Endodermal cell (in vitro differentiated cells): ENCODE measurements at regions not wholly inside any gene's neighbourhood (a gene's known extent, or its start where the extent isn't known, plus 50 kb on each side); places are given as distances from the start of the nearest gene placed in this dataset.

ENCODE experiments used
- DNase-seq: peaks from one replicate; pipeline ENCODE4 v3.0.0-alpha.2; 2017
- H3K27ac ChIP-seq: 2 replicates; pipeline ENCODE4 v1.5.1; 2013; ENCODE audit warnings: mild to moderate bottlenecking, low read depth, low read length, moderate library complexity
- H3K27me3 ChIP-seq: 2 replicates; pipeline ENCODE4 v1.6.1; 2013; ENCODE audit warnings: mild to moderate bottlenecking, low read length, moderate library complexity; ENCODE audit not compliant: insufficient read depth, control insufficient read depth, poor library complexity, severe bottlenecking
- H3K36me3 ChIP-seq: 2 replicates; pipeline ENCODE4 v1.7.0; 2013; ENCODE audit warnings: mild to moderate bottlenecking, low read length, moderate library complexity; ENCODE audit not compliant: control insufficient read depth, insufficient read depth
- H3K4me1 ChIP-seq: one replicate; pipeline ENCODE4 v1.7.0; 2013; ENCODE audit warnings: low read length; ENCODE audit not compliant: control insufficient read depth, insufficient read depth
- H3K4me3 ChIP-seq: 2 replicates; pipeline ENCODE4 v1.5.1; 2013; ENCODE audit warnings: mild to moderate bottlenecking, low read length, moderate library complexity
- H3K9ac ChIP-seq: 2 replicates; pipeline ENCODE4 v1.6.1; 2013; ENCODE audit warnings: mild to moderate bottlenecking, low read length, moderate library complexity; ENCODE audit not compliant: poor library complexity, severe bottlenecking; ENCODE audit errors: extremely low read depth
- H3K9me3 ChIP-seq: 2 replicates; pipeline ENCODE4 v1.6.1; 2013; ENCODE audit warnings: mild to moderate bottlenecking, low read length, moderate library complexity; ENCODE audit not compliant: control insufficient read depth
- H3K27ac Mint-ChIP-seq: 2 replicates; pipeline ENCODE4 v1.8.0; 2020; ENCODE audit warnings: mixed read lengths
- H3K27me3 Mint-ChIP-seq: 2 replicates; pipeline ENCODE4 v1.8.0; 2021; ENCODE audit warnings: mild to moderate bottlenecking, mixed read lengths; ENCODE audit not compliant: insufficient read depth
- H3K36me3 Mint-ChIP-seq: 2 replicates; pipeline ENCODE4 v1.8.0; 2020; ENCODE audit warnings: low read depth, mixed read lengths
- H3K4me1 Mint-ChIP-seq: 2 replicates; pipeline ENCODE4 v1.8.0; 2020; ENCODE audit warnings: mixed read lengths
- H3K4me3 Mint-ChIP-seq: 2 replicates; pipeline ENCODE4 v1.8.0; 2020; ENCODE audit warnings: mild to moderate bottlenecking, moderate library complexity, mixed read lengths
- H3K9me3 Mint-ChIP-seq: 2 replicates; pipeline ENCODE4 v1.8.0; 2020; ENCODE audit warnings: mild to moderate bottlenecking, mixed read lengths
- CTCF ChIP-seq: fragments of 200-600 bp; sonication (generic); conservative IDR thresholded peaks from 2 replicates; pipeline ENCODE4 v1.5.0; 2021; ENCODE audit warnings: antibody characterized with exemption, mild to moderate bottlenecking
- WGBS, 2 experiments: methylation state at CpG; one replicate each; pipeline versions ENCODE4 v1.1.5 to v1.1.7; 2013; ENCODE audit warnings: missing lambda C conversion rate in 2 of 2, mixed read lengths in 1 of 2; ENCODE audit not compliant: insufficient coverage in 1 of 2, insufficient read length in 1 of 2; 5-methylcytosine and 5-hydroxymethylcytosine counted together

GRCh38 chr3:61420136-61420759, 141.1 kb upstream of the PTPRG start:
- no peak overlapping the region for H3K27ac Mint-ChIP-seq
- H3K27me3 ChIP-seq = no peaks in the 10 kb centered on the region
- no peak overlapping the region for H3K4me3 Mint-ChIP-seq
- no peaks in the 10 kb centered on the region for H3K36me3 Mint-ChIP-seq
- WGBS, 2 experiments = 86 to 96% methylated on average over 2 to 4 of the region's 4 CpGs
- no peak for TF ChIP-seq CTCF
- H3K4me3 ChIP-seq = no peak overlapping the region
- no peak overlapping the region for H3K27ac ChIP-seq
- H3K36me3 ChIP-seq = no peaks in the 10 kb centered on the region
- no peaks in the 10 kb centered on the region for H3K4me1 Mint-ChIP-seq
- no peaks in the 10 kb centered on the region for H3K9me3 Mint-ChIP-seq
- H3K9ac ChIP-seq = no peak overlapping the region
- no peak for DNase-seq
- no peaks in the 10 kb centered on the region for H3K4me1 ChIP-seq
- no peaks in the 10 kb centered on the region for H3K27me3 Mint-ChIP-seq
- H3K9me3 ChIP-seq = no peaks in the 10 kb centered on the region

GRCh38 chr3:61422945-61423673, 138.3 kb upstream of the PTPRG start:
- H3K4me3 ChIP-seq = no peak overlapping the region
- no CpG with 5 or more reads among the region's 1 CpG for WGBS, 2 experiments
- no peaks in the 10 kb centered on the region for H3K9me3 ChIP-seq
- Mint-ChIP-seq H3K9me3 (no peaks in the 10 kb centered on the region), H3K36me3 (no peaks in the 10 kb centered on the region), H3K27ac (no peak overlapping the region), H3K4me3 (no peak overlapping the region), H3K27me3 (no peaks in the 10 kb centered on the region), H3K4me1 (no peaks in the 10 kb centered on the region)
- no peak for DNase-seq
- no peaks in the 10 kb centered on the region for H3K36me3 ChIP-seq
- H3K27ac ChIP-seq = no peak overlapping the region
- H3K4me1 ChIP-seq = no peaks in the 10 kb centered on the region
- H3K27me3 ChIP-seq = no peaks in the 10 kb centered on the region
- no peak for TF ChIP-seq CTCF
- no peak overlapping the region for H3K9ac ChIP-seq

GRCh38 chr3:61425356-61425755, 136.0 kb upstream of the PTPRG start:
- H3K9ac ChIP-seq = no peak overlapping the region
- no peak for TF ChIP-seq CTCF
- Mint-ChIP-seq H3K4me3 (no peak overlapping the region), H3K4me1 (no peaks in the 10 kb centered on the region), H3K27me3 (no peaks in the 10 kb centered on the region), H3K27ac (no peak overlapping the region), H3K9me3 (no peaks in the 10 kb centered on the region), H3K36me3 (no peaks in the 10 kb centered on the region)
- no peak overlapping the region for H3K27ac ChIP-seq
- no peaks in the 10 kb centered on the region for H3K27me3 ChIP-seq
- no peaks in the 10 kb centered on the region for H3K4me1 ChIP-seq
- H3K4me3 ChIP-seq = no peak overlapping the region
- H3K36me3 ChIP-seq = no peaks in the 10 kb centered on the region
- WGBS, 2 experiments = 89 to 97% methylated on average over 4 of the region's 4 CpGs
- DNase-seq = no peak
- H3K9me3 ChIP-seq = no peaks in the 10 kb centered on the region
